B cell (primary cell): ENCODE measurements at regions not wholly inside any gene's neighbourhood (a gene's known extent, or its start where the extent isn't known, plus 50 kb on each side); places are given as distances from the start of the nearest gene placed in this dataset.

ENCODE experiments used
- ATAC-seq: fragments of 200-7000 bp; cut with Tn5 transposase; one replicate; pipeline ENCODE4 v1.10.0; 2021; ENCODE audit warnings: low read depth, mild to moderate bottlenecking, moderate number of reproducible peaks, moderate library complexity
- CTCF ChIA-PET: fragments of 350-600 bp; sonication (Branson Sonifier 250); formaldehyde crosslinking; loops from one replicate; lab custom pipeline; 2021; ENCODE audit warnings: antibody characterized with exemption, inconsistent platforms; lab: Charles Lee
- POLR2A ChIA-PET: fragments of 350-600 bp; sonication (Branson Sonifier 250); formaldehyde crosslinking; loops from one replicate; lab custom pipeline; 2021; ENCODE audit warnings: antibody characterized with exemption; lab: Charles Lee
- DNase-seq: peaks from one replicate; pipeline ENCODE4 v3.0.0; 2013
- H2AFZ ChIP-seq: 2 replicates; pipeline ENCODE4 v1.6.1; 2012; ENCODE audit warnings: mild to moderate bottlenecking, low read depth, low read length; ENCODE audit not compliant: insufficient read depth, poor library complexity, severe bottlenecking
- H3K27ac ChIP-seq, 2 donors: 1 replicate in 1 of 2; 2 replicates in 1 of 2; pipeline ENCODE4 v1.5.1; 2012 to 2013; ENCODE audit warnings: low read length in 2 of 2, mild to moderate bottlenecking in 2 of 2, moderate library complexity in 1 of 2
- H3K27me3 ChIP-seq, 4 experiments: fragments of 200-600 bp in 1 of 4; sonication (generic) in 1 of 4; replicated peaks in 1 of 4; 1 replicate in 2 of 4; 2 replicates in 2 of 4; pipeline versions ENCODE4 v1.6.1 to v1.7.0; 2013 to 2016; ENCODE audit warnings: low read length in 3 of 4, mild to moderate bottlenecking in 2 of 4, mixed read lengths in 1 of 4, moderate library complexity in 1 of 4; ENCODE audit not compliant: insufficient read depth in 4 of 4, control insufficient read depth in 3 of 4; ENCODE audit errors: control extremely low read depth in 1 of 4
- H3K36me3 ChIP-seq, 2 experiments: replicated peaks in 1 of 2; 1 replicate in 1 of 2; 2 replicates in 1 of 2; pipeline versions ENCODE4 v1.6.1 to v1.7.1; 2013; ENCODE audit warnings: low read length in 1 of 2; ENCODE audit not compliant: insufficient read depth in 2 of 2, control insufficient read depth in 1 of 2; ENCODE audit errors: control extremely low read depth in 1 of 2, extremely low read depth in 1 of 2
- H3K4me1 ChIP-seq, 2 donors: fragments of 200-600 bp in 1 of 2; sonication (generic) in 1 of 2; 1 replicate in 1 of 2; 2 replicates in 1 of 2; pipeline versions ENCODE4 v1.5.1 to v1.6.1; 2013 to 2017; ENCODE audit warnings: low read length in 2 of 2; ENCODE audit not compliant: control insufficient read depth in 2 of 2, insufficient read depth in 2 of 2
- H3K4me2 ChIP-seq: replicated peaks from 2 replicates; pipeline ENCODE3; 2012; ENCODE audit warnings: mild to moderate bottlenecking, low read depth, low read length; ENCODE audit not compliant: poor library complexity, severe bottlenecking
- H3K4me3 ChIP-seq, 5 experiments: fragments of 200-600 bp in 1 of 5; sonication (generic) in 1 of 5; 1 replicate in 3 of 5; 2 replicates in 2 of 5; pipeline versions ENCODE4 v1.5.1 to v1.7.0; 2011 to 2016; ENCODE audit warnings: low read length in 4 of 5, mild to moderate bottlenecking in 4 of 5, low read depth in 2 of 5, control low read depth in 1 of 5, moderate library complexity in 1 of 5; ENCODE audit not compliant: insufficient read depth in 1 of 5; ENCODE audit errors: control extremely low read depth in 1 of 5, extremely low read depth in 1 of 5
- H3K79me2 ChIP-seq: fragments of 200-600 bp; sonication (generic); one replicate; pipeline ENCODE4 v1.6.0; 2016; ENCODE audit warnings: low read length; ENCODE audit not compliant: control insufficient read depth, insufficient read depth
- H3K9ac ChIP-seq: fragments of 200-600 bp; sonication (generic); 2 replicates; pipeline ENCODE4 v1.6.1; 2017; ENCODE audit warnings: mild to moderate bottlenecking, low read length, moderate library complexity
- H3K9me3 ChIP-seq, 3 donors: one replicate each; pipeline versions ENCODE4 v1.6.1 to v1.7.1; 2013; ENCODE audit warnings: low read length in 2 of 3; ENCODE audit not compliant: control insufficient read depth in 2 of 3, insufficient read depth in 1 of 3; ENCODE audit errors: control extremely low read depth in 1 of 3
- H4K20me1 ChIP-seq: 2 replicates; pipeline ENCODE4 v1.6.0; 2012; ENCODE audit warnings: mild to moderate bottlenecking, low read length; ENCODE audit not compliant: insufficient read depth, control insufficient read depth, poor library complexity, severe bottlenecking
- H3K27ac Mint-ChIP-seq: one replicate; pipeline ENCODE4 v1.8.0; 2021; ENCODE audit warnings: mixed read lengths
- H3K27me3 Mint-ChIP-seq: one replicate; pipeline ENCODE4 v1.8.0; 2021; ENCODE audit warnings: mixed read lengths
- H3K4me1 Mint-ChIP-seq: one replicate; pipeline ENCODE4 v1.8.0; 2021; ENCODE audit warnings: mixed read lengths
- H3K4me3 Mint-ChIP-seq: one replicate; pipeline ENCODE4 v1.8.0; 2021; ENCODE audit warnings: mixed read lengths
- H3K9me3 Mint-ChIP-seq: one replicate; pipeline ENCODE4 v1.8.0; 2022; ENCODE audit warnings: mixed read lengths; ENCODE audit not compliant: insufficient read depth
- EZH2 ChIP-seq: IDR thresholded peaks from 2 replicates; pipeline ENCODE4 v1.6.1; 2012; ENCODE audit warnings: borderline replicate concordance, low read depth, mild to moderate bottlenecking, moderate library complexity, low read length; ENCODE audit not compliant: insufficient read depth, poor library complexity, severe bottlenecking
- WGBS: methylation state at CpG from one replicate; pipeline ENCODE4 v1.1.5; 2013; ENCODE audit warnings: missing lambda C conversion rate; ENCODE audit not compliant: insufficient coverage; 5-methylcytosine and 5-hydroxymethylcytosine counted together
- intact Hi-C: fragments of 100-400 bp; cut with micrococcal nuclease; formaldehyde crosslinking; loops from one replicate; pipeline ENCODE4 v1.10.0; 2022
- TF ChIP-seq, protein P1 (sequence below): fragments of 200-600 bp; IDR thresholded peaks from one replicate; pipeline ENCODE4 v1.8.0; 2022; ENCODE audit warnings: antibody characterized with exemption, mild to moderate bottlenecking

DNA sequence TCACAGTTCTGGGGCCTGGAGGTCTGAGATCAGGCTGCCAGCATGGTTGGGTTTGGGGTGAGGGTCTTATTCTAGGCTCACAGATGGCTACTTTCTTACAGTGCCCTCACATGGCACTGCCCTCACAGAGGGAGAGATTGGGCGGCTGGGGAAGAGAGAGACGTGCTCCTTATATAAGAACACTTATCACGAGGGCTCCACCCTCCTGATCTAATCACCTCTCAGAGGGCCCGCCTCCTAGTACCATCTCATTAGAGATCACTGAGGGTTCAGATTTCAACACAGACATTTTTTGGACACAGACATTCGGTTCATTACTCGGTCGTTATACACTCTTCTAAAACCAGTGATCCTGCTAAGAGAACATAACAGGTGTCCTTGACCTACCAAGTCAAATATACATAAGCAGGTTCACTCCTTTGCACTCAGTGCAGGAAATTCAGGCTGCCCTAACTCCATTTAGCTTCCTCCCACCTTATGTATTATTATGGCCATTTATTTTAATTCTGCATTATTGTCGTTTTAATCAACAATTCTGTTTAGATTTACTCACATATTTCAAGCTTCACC, 121.7 kb downstream of the ICE1 start:
- Histone ChIP-seq H2AFZ (no peak overlapping the region), H3K4me2 (no peak overlapping the region), H3K27ac (no peak overlapping the region), H3K4me3 (no peak overlapping the region), H4K20me1 (no peaks in the 10 kb centered on the region), H3K27me3 (no peaks in the 10 kb centered on the region), H3K4me1 (no peaks in the 10 kb centered on the region), H3K9ac (no peak overlapping the region), H3K9me3 (no peaks in the 10 kb centered on the region), H3K79me2 (no peaks in the 10 kb centered on the region), H3K36me3 (no peaks in the 10 kb centered on the region)
- intact Hi-C loops = no loop called here
- ChIA-PET CTCF (interaction anchor here (0.6 kb wide), 1 partner anchor 983 kb away, joined by 4 read pairs; no protein-coding TSS in a partner anchor), POLR2A (no interaction called here)
- WGBS = 95% methylated on average over 4 of the region's 8 CpGs
- H3K27ac Mint-ChIP-seq = no peak overlapping the region
- no peak for DNase-seq
- no peak overlapping the region for H3K4me3 Mint-ChIP-seq
- TF ChIP-seq, protein P1, sequence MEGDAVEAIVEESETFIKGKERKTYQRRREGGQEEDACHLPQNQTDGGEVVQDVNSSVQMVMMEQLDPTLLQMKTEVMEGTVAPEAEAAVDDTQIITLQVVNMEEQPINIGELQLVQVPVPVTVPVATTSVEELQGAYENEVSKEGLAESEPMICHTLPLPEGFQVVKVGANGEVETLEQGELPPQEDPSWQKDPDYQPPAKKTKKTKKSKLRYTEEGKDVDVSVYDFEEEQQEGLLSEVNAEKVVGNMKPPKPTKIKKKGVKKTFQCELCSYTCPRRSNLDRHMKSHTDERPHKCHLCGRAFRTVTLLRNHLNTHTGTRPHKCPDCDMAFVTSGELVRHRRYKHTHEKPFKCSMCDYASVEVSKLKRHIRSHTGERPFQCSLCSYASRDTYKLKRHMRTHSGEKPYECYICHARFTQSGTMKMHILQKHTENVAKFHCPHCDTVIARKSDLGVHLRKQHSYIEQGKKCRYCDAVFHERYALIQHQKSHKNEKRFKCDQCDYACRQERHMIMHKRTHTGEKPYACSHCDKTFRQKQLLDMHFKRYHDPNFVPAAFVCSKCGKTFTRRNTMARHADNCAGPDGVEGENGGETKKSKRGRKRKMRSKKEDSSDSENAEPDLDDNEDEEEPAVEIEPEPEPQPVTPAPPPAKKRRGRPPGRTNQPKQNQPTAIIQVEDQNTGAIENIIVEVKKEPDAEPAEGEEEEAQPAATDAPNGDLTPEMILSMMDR = no peak
- no peak for TF ChIP-seq EZH2
- H3K27me3 Mint-ChIP-seq = peaks cover 13% of the 10 kb centered on the region
- no peak for ATAC-seq
- H3K4me1 Mint-ChIP-seq = no peaks in the 10 kb centered on the region
- H3K9me3 Mint-ChIP-seq = peaks cover 5% of the 10 kb centered on the region

DNA sequence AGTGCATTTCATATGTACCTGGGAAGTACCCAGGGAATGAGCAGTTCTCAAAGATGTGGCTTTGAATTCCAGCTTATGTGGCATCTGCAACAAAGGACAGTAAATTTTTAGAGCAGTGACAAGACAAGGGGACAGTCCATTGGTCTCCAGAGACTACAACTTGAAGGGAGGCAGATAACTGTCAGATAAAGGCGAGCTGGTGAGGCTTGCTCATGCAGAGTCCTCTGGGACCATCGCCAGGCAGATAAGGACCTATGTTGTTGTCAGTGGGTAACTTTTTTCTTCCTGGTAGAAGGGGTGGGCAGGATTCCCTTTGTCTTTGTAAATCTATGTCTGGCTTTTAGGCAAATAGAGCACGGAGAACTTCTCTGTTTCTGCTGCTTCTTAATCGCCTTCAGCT, 120.2 kb downstream of the ICE1 start:
- Histone ChIP-seq H3K4me2 (no peak overlapping the region), H3K9me3 (no peaks in the 10 kb centered on the region), H3K4me1 (no peaks in the 10 kb centered on the region), H3K36me3 (no peaks in the 10 kb centered on the region), H3K9ac (no peak overlapping the region), H2AFZ (no peak overlapping the region), H3K4me3 (no peak overlapping the region), H4K20me1 (no peaks in the 10 kb centered on the region), H3K27me3 (no peaks in the 10 kb centered on the region), H3K27ac (no peak overlapping the region), H3K79me2 (no peaks in the 10 kb centered on the region)
- no peak for DNase-seq
- no peak overlapping the region for H3K4me3 Mint-ChIP-seq
- no peak overlapping the region for H3K27ac Mint-ChIP-seq
- no peak for ATAC-seq
- H3K9me3 Mint-ChIP-seq = no peaks in the 10 kb centered on the region
- H3K27me3 Mint-ChIP-seq = peaks cover 13% of the 10 kb centered on the region
- intact Hi-C loops = no loop called here
- ChIA-PET CTCF (no interaction called here), POLR2A (no interaction called here)
- H3K4me1 Mint-ChIP-seq = no peaks in the 10 kb centered on the region
- WGBS = 88% methylated on average over 3 of the region's 4 CpGs
- TF ChIP-seq, protein P1 = no peak
- TF ChIP-seq EZH2 = no peak
